ENCODE measurements at regions not wholly inside any gene's neighbourhood (a gene's known extent, or its start where the extent isn't known, plus 50 kb on each side); places are given as distances from the start of the nearest gene placed in this dataset.

DNA sequence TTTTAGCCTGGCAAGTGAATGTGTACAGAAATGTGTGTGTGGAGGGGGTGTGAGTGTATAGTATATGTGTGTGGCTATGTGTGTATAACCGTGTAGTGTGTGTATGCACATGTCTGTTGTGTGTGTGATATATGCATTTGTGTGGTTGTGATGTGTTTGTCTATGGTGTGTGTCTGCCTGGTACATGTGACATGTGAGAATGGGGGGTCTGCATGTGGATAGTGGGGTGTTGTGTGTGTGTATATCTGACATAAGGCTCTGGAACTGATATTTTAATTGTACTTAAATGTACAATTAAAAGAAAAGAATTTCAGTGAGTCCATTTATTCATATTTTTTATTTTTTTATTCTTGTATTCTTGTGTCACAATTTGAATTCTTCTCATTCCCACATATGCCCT, 57.2 kb upstream of the CNR1 start:
- DNase-seq = no peak

GRCh38 chr6:88220493-88220892, 54.3 kb upstream of the CNR1 start:
- no peak for DNase-seq

DNA sequence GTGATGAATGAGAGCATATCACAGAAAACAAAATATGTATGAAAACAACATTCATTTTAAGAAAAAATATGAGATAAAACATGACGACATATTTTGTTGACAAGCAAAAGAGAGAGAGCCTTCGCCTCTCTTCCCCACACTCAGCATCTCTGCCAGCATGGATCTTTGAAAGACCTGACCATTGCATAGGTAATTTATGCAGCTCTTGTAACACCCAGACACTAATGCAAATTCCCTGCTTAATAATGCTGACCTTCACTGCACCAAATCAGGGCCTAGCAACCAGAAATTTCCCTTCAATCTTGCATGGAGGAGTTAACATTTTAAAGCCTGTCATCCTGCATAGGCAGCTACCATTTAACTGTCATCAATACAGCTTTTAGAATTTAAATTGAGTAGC, 50.0 kb upstream of the CNR1 start:
- DNase-seq = no peak
